Peyer's patch (tissue), 4 donors: ENCODE measurements at regions not wholly inside any gene's neighbourhood (a gene's known extent, or its start where the extent isn't known, plus 50 kb on each side); places are given as distances from the start of the nearest gene placed in this dataset.

Experiments used
- DNase-seq, 3 donors: peaks; one replicate each; pipeline ENCODE4 v3.0.0-alpha.2; 2017 to 2019
- H3K27ac ChIP-seq, 4 donors: fragments of 200-600 bp; sonication (generic); one replicate each; pipeline ENCODE4 v1.5.1; 2016 to 2019
- H3K27me3 ChIP-seq, 2 donors: fragments of 200-600 bp; sonication (generic); one replicate each; pipeline ENCODE4 v1.5.1; 2019
- H3K36me3 ChIP-seq, 3 donors: fragments of 200-600 bp; sonication (generic); one replicate each; pipeline ENCODE4 v1.5.1; 2016 to 2019
- H3K4me1 ChIP-seq, 4 donors: fragments of 200-600 bp; sonication (generic); one replicate each; pipeline ENCODE4 v1.5.1; 2016 to 2019
- H3K4me3 ChIP-seq, 4 donors: fragments of 200-600 bp; sonication (generic); 1 replicate in 3 of 4; 2 replicates in 1 of 4; pipeline ENCODE4 v1.5.1; 2016 to 2019; ENCODE audit warnings: mild to moderate bottlenecking in 1 of 4
- H3K9me3 ChIP-seq, 4 donors: fragments of 200-600 bp; sonication (generic); one replicate each; pipeline ENCODE4 v1.5.1; 2016 to 2019; ENCODE audit warnings: mild to moderate bottlenecking in 1 of 4
- POLR2A ChIP-seq, 2 donors: fragments of 450-650 bp; IDR thresholded peaks; one replicate each; pipeline ENCODE4 v1.5.1; 2017; ENCODE audit warnings: antibody characterized with exemption in 2 of 2, mild to moderate bottlenecking in 2 of 2, moderate library complexity in 2 of 2
- TF ChIP-seq, protein P1 (sequence below), 6 experiments: fragments of 450-650 bp in 4 of 6; fragments of 200-600 bp in 2 of 6; sonication (generic) in 1 of 6; IDR thresholded peaks; one replicate each; pipeline ENCODE4 v1.5.1; 2017 to 2019; ENCODE audit warnings: antibody characterized with exemption in 6 of 6, mild to moderate bottlenecking in 3 of 6, moderate library complexity in 1 of 6

DNA sequence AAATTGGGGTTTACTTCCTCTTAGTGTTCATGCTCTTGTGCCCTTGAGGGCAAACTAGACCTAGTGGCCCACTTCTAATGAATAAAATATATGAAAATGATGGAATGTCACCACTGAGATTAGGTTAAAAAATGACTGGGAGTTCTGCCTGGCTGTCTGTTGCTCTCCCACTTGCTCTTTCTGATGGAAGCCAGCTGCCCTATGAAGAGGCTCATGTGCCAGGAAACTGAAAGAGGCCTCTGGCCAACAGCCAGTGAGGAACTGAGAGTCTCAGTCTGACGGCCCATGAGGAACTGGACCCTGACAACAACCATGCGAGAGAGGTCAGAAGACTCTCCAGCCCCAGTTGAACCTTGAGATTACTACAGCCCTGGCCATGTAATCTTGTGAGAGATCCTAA, 107.1 kb upstream of the FHIT start:
- Histone ChIP-seq H3K4me3 (no peak overlapping the region), H3K9me3 (no peaks in the 10 kb centered on the region), H3K4me1 (no peaks in the 10 kb centered on the region), H3K27ac (no peak overlapping the region), H3K27me3 (no peaks in the 10 kb centered on the region), H3K36me3 (no peaks in the 10 kb centered on the region)
- DNase-seq = peak in 2 of 3 donors; percentile 25 to 72
- TF ChIP-seq, protein P1, sequence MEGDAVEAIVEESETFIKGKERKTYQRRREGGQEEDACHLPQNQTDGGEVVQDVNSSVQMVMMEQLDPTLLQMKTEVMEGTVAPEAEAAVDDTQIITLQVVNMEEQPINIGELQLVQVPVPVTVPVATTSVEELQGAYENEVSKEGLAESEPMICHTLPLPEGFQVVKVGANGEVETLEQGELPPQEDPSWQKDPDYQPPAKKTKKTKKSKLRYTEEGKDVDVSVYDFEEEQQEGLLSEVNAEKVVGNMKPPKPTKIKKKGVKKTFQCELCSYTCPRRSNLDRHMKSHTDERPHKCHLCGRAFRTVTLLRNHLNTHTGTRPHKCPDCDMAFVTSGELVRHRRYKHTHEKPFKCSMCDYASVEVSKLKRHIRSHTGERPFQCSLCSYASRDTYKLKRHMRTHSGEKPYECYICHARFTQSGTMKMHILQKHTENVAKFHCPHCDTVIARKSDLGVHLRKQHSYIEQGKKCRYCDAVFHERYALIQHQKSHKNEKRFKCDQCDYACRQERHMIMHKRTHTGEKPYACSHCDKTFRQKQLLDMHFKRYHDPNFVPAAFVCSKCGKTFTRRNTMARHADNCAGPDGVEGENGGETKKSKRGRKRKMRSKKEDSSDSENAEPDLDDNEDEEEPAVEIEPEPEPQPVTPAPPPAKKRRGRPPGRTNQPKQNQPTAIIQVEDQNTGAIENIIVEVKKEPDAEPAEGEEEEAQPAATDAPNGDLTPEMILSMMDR (IDR thresholded peaks at IDR 0.05) = no peak
- no peak for TF ChIP-seq POLR2A (IDR thresholded peaks at IDR 0.05)

DNA sequence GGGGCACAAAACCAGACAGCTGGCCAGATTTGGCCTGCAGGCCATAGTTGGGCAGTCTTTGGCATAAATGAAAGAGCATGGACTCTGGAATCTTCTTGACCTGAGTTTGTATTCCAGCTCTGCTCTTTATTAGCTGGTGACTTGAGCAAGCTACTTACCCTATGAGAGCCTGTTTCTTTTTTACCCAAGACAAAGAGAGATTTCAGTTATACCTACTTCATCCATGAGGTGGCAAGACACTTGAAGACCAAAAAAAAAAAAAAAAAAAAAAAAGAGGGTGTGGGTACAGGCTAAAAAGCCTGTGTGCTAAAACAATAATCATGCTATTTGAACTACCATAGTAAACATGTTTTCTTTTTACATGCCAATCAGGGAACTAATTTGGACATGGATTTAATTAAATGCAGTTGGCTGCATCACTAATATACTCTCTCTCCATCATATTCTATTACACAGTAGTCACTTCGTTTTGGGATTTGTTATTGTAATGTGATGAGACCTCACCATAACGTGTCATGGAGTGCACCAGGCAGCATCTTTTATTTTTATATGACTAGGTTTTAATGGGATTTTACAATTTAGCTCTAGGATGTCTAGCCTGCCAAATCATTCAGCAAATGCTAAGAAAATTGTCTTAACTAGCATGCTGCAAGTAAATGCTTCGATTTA, 109.2 kb upstream of the FHIT start:
- no peaks in the 10 kb centered on the region for H3K4me1 ChIP-seq
- no peak for TF ChIP-seq POLR2A (IDR thresholded peaks at IDR 0.05)
- TF ChIP-seq, protein P1 (IDR thresholded peaks at IDR 0.05) = no peak
- DNase-seq = no peak

DNA sequence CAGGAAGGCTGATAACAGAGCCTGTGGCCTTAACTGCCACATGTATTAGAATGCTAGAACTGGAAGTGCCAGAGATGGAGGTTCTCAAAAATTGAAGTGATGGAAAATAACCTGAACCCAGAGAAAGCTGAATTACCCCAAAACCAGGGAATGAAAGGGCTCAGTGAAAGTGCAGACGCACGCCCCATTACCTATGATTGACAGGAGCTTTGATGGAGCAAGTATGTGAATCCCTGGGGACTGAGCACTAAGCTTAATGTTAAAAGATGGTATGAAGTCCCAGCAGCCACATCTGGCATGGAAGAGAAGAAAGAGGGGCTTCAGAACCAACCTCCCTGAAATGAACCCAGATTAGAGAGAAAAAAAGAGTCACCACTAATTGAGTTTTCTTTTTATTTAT, 118.4 kb upstream of the FHIT start:
- no peaks in the 10 kb centered on the region for H3K36me3 ChIP-seq
- H3K9me3 ChIP-seq = no peaks in the 10 kb centered on the region
- no peak for TF ChIP-seq POLR2A (IDR thresholded peaks at IDR 0.05)
- TF ChIP-seq, protein P1 (IDR thresholded peaks at IDR 0.05) = no peak
- no peaks in the 10 kb centered on the region for H3K4me1 ChIP-seq
- H3K27me3 ChIP-seq = no peaks in the 10 kb centered on the region
- no peak for DNase-seq
- H3K27ac ChIP-seq = no peak overlapping the region
- no peak overlapping the region for H3K4me3 ChIP-seq

More for the DNA sequence above, 109.2 kb upstream of the FHIT start:
- Histone ChIP-seq H3K36me3 (no peaks in the 10 kb centered on the region), H3K4me3 (no peak overlapping the region), H3K9me3 (no peaks in the 10 kb centered on the region), H3K27me3 (no peaks in the 10 kb centered on the region), H3K27ac (no peak overlapping the region)

DNA sequence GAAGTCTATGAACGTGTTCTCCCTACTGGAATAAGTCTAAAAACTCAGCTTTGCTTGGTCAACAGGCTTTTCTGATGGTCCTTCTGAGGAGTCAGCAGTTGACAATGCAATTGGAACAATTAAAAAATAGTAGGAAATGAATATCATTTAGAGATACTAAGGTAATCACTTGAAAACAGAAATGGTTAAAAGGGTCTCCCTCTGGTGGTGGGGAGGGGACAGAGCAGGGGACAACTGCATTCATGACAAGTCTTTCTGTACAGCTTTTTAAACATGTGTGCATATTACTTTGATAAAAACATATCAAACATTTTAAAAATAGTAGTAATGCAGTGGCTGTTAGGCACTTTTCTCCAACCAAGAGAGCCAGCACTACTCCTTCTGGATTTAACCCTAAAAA, 119.9 kb upstream of the FHIT start:
- no peak for DNase-seq
- Histone ChIP-seq H3K27me3 (no peaks in the 10 kb centered on the region), H3K4me1 (no peaks in the 10 kb centered on the region), H3K9me3 (no peaks in the 10 kb centered on the region), H3K4me3 (no peak overlapping the region), H3K36me3 (no peaks in the 10 kb centered on the region), H3K27ac (no peak overlapping the region)
- no peak for TF ChIP-seq POLR2A (IDR thresholded peaks at IDR 0.05)
- TF ChIP-seq, protein P1 (IDR thresholded peaks at IDR 0.05) = peak in 3 of 6 experiments; percentile 23 to 38 (median 34)

DNA sequence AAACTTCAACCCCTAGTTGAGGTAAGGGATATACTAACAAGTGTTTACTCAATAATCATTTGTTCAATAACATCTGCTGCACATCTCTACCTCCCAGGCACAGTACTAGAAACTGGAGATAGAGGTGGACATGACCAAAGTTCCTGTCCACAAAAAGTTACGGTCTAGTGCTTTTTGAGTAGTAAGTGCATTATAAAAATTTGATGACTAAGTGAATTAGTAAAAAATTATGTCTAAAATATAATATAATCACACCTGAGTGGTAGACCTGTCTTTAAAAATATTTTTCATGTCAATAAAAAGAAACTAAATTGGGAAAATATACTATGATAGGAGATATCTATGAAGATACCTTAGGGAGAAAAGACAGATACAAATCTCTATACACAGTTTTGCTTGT, 121.5 kb upstream of the FHIT start:
- Histone ChIP-seq H3K4me3 (no peak overlapping the region), H3K36me3 (no peaks in the 10 kb centered on the region), H3K27ac (no peak overlapping the region), H3K9me3 (no peaks in the 10 kb centered on the region), H3K27me3 (no peaks in the 10 kb centered on the region), H3K4me1 (no peaks in the 10 kb centered on the region)
- TF ChIP-seq POLR2A (IDR thresholded peaks at IDR 0.05) = no peak
- TF ChIP-seq, protein P1 (IDR thresholded peaks at IDR 0.05) = no peak
- no peak for DNase-seq

DNA sequence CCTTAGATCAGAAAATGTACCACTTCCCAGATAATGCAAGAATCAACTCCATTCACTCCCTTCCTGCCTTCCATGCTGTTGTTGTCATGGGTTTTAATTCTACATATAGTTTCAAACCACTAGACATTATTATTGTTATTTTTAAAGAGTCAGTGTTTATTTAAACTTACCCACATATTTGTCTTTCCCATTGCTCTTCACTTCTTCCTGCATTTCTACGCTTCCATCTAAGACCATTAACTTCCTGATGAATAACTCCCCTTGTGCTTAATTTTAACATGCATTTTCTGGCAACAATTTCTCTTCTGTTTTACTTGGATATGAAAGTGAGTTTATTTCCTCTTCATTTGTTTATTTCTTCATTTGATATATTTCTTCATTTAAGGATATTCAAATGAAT, 127.1 kb upstream of the FHIT start:
- Histone ChIP-seq H3K27me3 (no peaks in the 10 kb centered on the region), H3K36me3 (no peaks in the 10 kb centered on the region), H3K27ac (no peak overlapping the region), H3K9me3 (no peaks in the 10 kb centered on the region), H3K4me1 (no peaks in the 10 kb centered on the region), H3K4me3 (no peak overlapping the region)
- TF ChIP-seq, protein P1 (IDR thresholded peaks at IDR 0.05) = no peak
- no peak for TF ChIP-seq POLR2A (IDR thresholded peaks at IDR 0.05)
- no peak for DNase-seq
